HG03060 (cell line): ENCODE measurements at regions not wholly inside any gene's neighbourhood (a gene's known extent, or its start where the extent isn't known, plus 50 kb on each side); places are given as distances from the start of the nearest gene placed in this dataset.
A peak's percentile ranks its signal among the peaks of the same experiment; 100 is the strongest.

Experiments
- ATAC-seq: cut with Tn5 transposase; IDR thresholded peaks from one replicate; pipeline ENCODE4 v1.9.1; 2021; ENCODE audit warnings: low read depth, moderate number of reproducible peaks; ENCODE audit not compliant: unreplicated experiment

DNA sequence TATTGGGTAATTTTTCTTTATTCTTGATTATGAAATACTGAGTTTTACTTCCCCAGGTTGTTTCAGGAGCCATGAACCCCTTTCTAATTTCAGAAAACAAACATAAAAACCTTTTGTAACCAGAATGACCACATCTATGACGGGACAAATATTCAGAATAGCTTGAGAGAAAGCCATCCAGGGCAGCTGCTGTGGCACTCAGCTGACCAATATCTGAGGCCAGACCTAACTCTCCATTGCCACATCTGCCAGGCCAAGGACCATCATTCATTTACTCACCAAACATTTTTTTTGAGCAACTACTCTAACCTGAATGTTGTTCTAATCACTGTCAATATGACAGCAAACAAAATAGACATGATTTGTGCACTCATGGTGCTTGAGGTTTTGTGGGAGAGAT, 608.3 kb upstream of the PKN2 start:
- no peak for ATAC-seq

DNA sequence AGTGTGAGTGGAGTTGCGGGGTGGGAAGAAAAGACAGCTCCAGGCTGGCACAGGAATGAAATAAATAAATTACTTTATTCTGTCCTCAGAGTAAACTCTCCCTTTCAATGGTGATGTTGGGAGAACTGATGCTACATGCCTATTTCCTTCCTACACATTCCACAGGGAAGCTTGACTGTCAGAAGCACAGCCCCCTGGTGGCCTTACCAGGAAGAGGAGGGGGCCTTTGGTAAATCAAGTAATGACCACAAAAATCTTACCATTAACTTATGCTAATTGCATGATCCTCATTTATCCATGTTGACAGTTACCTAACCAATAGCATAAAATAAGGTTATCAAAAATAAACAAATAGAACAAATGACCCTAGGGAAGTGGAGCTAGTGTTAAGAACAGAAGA, 605.0 kb upstream of the PKN2 start:
- ATAC-seq = no peak

DNA sequence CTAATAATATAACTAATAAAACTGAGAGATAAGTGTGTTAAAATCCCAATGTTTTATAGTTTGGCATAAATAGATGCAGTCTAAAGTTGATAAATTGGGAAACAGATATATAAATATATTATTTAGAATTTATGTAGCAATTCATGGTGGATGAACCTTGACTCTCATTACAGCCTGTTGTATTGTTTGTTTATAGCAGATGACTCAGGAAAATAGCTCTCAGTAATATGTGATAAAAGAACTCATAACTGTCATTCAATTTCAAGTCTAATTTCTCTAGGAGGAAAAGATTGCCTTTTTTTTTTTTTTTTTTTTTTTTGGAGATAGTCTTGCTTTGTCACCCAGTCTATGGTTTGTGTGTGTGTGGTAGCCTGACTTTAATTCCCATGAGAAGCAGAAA, 603.2 kb upstream of the PKN2 start:
- ATAC-seq = no peak

DNA sequence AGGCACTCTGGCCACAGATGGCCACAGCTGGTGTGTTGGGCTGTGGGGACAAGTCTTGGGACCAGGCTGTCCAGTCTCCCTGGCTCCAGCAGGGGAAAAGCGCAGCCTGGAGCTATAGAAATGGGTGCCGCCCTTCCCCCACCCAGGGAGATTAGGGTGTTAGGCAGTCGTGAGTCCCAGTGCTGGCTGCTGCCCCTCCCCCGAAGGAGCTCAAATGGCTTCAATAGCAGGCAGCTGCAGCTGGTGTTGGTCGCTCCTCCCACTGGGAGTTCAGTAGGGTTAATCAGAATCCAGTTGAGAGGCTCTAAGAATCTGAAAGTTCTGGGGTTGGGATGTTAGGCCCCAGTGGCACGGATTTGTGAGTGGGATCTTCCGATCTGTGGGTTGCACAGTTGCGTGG, 595.6 kb upstream of the PKN2 start:
- ATAC-seq = no peak

DNA sequence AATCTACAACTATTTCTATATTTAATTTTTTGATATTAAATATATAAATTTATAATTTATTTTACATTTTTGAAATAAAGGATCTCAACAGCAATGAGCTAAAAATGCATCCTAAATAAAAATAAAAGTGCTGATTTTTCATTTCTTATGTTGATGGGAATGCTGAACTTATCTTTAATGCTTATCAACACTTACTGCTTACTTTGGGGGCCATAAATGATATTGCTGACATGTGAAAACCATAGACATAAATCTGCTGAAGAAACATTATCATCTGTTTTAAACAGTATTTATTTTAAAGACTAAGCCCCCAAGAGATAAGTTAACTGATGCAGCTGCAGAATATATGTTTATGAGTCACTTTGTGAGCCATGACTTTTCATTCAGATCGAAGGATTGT, 594.1 kb upstream of the PKN2 start:
- ATAC-seq = no peak

DNA sequence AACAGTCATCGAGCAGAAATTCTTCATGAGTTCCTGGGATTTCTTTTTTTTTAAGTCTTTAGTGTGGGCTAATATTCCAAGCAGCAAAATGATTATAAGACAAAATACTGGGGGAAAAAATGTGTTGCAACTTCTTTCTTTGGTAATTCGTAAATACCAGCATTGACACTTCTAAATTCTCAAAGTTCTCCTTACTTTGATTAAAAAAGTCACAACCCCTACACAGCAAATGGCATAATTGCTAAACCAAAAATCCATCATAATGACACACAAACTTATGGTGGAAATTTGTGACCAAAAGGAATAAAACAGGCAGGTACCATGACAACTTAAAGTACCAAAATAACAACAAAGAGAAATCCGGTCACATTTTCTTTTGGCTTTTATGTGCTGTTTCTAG, 585.2 kb upstream of the PKN2 start:
- ATAC-seq = no peak

DNA sequence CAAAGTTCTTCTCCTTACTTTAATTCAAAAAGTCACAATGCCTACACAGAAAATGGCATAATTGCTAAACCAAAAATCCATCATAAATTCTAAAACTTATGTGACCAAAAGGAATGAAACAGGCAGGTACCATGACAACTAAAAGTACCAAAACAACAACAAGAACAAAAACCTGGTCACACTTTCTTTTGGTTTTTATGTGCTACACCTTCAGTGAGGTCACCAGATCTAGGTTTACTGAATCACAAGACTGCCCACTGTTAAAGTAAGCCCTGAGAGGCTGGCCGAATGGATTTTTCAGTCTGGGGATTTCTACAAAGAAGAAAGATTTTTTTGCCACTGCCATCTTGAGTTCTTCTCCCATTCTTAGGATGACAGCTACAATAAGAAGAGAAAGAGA, 583.0 kb upstream of the PKN2 start:
- ATAC-seq = no peak

DNA sequence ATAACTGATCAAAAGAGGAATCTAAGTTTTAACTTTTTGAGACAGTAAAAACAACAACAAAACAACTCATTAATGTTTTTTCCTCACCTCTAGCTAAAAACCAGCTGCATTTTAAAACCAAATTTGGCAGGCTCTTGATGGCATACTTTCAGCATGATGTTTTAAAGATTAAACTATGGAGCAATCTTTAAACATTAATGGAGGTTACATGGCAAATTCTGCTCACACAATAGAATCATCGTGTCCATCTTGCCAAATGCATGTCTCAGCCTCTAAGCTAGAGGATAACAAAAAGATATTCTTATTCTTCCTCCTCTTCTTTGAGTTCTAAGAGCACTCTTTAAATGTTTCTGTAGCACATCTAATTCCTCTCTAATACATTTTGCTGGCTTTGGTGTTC, 579.8 kb upstream of the PKN2 start:
- ATAC-seq = no peak

DNA sequence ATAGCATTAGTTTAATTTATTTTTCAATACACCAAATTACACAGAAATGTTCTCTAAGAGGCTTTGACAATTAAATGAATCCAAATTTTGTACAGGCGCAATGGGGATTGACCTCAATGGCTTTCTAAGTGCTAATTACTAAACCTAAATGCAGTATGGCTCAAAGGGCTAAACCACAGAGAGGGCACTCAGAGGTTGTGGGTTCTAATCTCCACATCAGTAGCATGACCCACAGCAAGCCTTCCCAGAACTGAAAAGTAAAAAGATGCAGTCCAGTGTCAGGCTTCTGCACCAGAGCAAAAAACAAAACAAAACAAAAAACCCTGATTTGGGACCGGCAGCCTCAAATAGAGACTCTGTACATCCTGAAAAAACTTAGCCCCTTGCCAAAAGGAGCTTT, 579.2 kb upstream of the PKN2 start:
- ATAC-seq = no peak

DNA sequence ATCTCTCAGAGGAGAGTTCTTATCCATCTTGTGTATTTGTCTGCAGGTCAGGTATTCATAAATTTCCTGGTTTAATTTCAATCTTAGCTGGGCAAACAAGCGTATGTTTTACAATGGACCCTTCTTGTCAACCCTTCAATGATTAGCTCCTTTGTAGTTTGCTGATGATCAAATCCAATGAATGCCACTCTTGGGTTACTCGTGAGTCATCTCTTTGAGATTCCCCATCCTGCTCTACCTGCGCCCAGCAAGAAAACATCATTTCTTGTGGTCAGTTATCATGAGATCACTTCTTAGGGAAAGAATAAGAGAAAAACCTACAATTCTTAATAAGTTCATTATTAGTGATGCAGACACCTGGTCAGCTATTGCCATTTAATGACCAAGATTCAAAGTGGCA, 572.3 kb upstream of the PKN2 start:
- no peak for ATAC-seq

DNA sequence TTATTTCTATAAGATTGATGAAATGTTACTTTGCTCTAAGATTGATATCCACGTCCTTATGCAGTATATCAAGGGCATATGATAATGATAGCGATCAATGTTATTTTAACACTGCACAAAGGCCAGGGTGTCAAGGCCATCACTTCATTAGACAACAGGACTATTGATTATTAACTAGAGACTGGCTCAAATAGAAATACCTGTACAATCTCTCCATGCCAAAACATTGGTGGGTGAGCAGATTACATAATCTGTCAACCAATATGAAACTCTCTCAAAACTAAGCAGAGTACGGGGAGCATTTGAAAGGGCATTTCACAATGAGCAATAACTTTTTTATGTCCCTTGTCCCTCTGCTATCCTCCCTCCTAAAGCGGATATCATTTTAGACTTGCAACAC, 566.5 kb upstream of the PKN2 start:
- ATAC-seq = no peak

DNA sequence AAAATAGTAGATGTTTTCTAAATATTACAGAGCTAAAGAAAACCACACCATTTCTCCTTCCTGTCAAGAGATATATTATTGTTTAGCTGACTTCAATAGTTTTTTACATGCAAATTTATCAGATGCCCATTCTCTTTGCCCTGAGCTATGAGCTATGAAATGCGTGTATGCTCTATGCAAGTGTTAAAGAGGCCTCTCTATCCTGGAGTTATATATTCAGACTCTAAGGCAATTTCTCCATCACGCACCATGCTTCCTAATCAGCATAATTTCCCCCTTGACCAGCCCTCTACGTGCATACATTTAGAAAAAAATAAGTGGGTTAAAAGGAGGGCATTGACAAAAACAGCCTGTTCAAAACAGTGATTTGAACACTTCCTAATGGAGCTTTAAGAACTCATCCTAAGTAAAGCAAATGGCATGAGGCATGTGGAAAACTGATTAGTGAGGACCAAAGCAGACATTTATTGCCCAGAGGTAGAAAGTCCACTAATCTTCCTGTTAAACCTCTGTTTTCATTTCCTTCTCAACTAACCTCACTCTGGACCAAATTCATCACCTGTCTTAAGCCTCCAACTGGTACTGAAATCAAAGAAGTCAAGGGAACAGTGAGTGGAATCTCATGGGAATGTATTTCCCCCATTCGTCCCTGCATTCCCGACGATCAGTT, 565.8 kb upstream of the PKN2 start:
- ATAC-seq = no peak

DNA sequence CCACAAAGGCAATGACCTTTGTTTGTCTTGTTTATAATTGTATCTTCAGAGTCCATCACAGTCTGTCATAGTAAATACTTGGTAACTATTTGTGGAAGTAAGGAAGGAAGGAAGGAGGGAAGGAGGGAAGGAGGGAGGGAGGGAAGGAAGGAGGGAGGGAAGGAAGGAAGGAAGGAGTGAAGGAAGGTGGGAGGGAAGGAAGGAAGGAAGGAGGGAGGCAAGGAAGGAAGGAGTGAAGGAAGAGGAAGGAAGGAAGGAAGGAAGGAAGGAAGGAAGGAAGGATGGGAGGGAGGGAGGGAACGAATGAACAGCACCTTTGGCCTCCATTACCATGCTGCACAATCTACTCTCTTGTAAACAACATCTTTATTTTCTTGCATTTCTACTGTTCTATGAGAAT, 559.5 kb upstream of the PKN2 start:
- no peak for ATAC-seq

DNA sequence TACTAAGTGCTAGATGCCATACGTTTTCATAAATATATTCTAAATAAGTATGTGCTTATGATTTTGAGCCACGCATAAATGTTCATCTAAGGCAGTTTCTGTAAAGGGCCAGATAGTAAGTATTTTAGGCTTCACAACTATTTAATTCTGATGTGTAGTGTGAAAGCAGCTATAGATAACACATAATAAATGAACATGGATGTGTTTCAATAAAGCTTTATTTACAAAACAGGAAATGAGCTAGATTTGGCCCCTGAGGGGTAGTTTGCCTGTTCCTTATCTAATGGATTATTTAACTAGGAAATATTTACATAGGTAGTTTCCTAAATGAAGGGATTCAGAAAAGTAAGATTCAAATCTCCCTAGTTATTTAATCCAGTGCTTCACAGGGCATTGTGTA, 557.6 kb upstream of the PKN2 start:
- no peak for ATAC-seq

DNA sequence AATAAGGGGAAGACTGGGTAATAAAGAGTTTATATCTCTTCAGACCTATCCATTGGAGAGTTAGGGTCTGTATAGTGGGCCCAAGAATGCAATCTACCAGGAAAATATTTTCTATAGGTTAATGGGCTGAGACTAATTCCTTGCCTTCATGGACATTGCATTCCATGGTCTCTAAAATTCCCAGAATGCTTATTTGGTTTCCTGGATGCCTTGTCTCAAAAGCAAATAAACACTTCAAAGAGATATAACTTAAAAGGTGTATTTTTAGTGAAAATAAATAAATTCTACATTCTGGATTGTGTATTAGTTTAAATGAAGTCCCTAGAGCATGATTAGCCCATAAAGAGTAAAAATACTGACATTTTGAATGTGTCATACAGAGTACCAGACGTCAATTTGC, 550.1 kb upstream of the PKN2 start:
- no peak for ATAC-seq

DNA sequence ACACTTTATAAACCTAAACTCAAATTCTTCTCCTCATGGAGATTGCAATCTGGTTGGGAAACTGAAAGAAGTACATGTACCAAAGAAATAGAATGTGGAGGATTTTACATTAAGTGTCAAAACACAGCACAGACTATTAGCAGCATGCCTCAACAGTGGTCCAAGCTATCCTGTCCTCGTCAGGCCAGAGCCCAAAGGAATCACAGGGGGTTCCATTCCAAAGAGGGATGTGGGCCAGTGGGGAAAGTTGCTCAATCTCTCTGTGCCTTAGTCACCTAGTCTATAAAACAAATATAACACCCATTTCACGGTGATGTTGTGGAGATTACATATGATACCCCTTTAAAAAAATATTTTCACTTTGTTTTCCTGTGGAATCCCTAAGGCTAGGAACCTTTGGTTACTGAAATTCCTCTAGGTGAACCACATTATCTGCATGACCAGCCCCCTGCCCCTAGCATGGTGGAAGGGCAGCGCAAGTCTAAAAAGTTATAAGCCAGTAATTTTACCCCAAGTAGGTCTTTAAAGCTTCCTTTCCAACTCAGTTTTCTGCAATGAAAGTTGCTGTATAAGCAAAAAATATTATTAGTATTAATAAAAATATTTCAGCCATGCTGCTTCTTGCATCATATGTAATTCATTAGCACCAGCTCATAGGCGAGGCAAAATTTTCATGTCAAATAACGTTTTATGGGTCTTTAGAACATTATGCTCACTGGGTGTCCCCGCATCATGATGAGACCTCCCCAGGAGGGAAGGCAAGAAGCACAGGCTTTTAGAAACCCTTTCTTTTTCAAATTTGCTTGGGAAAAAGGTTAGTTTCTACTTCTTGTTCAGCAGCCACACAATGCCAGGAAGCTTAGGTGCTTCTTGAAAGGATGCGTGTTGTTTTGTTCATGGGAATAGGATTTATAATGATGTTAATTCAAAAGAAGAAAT, 548.8 kb upstream of the PKN2 start:
- no peak for ATAC-seq

DNA sequence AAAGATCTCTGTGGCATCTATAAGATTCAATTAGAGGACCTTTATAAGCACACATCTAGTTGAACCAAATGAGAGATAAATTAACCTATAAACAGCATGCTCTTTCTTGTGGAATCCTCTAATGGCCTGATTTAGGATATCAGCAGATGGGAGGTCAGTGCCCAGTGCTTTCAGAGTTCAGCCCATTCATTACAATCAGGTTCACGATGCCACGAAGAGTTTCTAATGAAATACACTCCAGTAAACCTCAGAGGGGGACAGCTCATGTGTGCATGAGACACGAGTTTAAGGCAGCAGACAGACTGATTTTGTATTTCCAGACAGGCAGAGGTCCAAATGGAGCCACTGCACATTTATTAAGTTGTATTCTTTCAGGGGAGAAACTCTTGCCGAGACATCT, 544.4 kb upstream of the PKN2 start:
- no peak for ATAC-seq

DNA sequence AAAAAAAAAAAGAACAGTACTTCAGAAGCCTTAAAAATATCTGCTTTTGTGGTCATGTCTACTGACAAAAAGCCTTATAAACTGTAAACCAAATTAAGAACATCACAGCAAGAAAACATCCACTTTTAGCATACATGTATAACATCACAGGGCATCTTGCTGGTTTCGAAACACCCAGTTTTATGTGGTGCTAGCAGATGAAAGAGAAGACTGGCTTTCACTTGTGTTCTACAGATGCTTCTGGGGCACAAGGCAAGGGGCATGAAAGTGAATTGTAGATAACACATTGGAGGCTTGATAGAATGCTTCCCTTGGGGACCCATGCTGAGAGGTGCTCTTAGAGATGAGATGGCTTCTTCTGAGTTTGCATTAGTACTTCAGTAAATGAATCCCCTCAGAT, 543.7 kb upstream of the PKN2 start:
- ATAC-seq = no peak

DNA sequence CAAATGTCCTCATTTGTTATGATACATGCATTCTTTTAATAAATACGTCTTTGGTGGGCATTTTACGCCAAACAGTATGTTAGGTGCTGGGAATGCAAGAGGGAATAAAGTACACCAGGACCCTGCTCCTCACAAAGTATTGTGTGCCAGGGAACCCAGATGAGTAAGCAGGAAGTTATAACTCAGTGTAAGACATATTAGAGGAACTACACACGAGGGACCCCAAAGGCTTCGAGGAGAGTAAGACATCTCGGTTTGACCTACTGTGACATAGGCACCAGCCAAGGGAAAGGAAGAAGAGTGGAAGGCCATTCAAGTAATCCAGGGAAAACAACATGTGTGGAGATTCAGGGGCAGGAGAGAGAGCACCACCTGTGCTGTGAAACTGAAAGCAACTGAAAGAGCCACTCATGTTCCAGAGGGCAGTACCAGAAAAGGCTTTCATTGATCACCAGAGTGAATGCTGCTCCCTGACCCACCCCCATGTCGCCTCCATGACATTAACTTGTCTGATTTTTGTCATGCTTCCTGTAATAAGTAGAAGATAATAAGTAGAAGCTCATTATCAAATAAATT, 542.5 kb upstream of the PKN2 start:
- ATAC-seq = no peak

DNA sequence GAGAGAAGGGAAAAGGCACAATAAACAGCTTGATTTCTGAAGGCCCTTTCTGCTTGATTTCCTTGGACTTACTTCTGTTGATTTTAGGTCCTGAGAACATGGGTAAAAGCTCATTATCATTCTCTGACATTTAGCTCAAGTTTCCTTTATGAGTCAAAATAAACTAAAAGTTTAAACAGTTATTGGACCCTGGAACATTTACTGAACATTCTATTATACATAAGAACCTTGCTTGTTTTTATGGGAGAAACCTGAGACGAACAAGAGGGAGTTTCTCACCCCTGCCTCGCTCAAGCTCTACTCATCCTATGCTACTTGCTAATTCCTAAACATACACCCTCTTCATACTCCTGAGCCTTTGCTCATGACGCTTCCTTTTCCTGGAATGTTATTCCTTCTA, 538.3 kb upstream of the PKN2 start:
- ATAC-seq = no peak

DNA sequence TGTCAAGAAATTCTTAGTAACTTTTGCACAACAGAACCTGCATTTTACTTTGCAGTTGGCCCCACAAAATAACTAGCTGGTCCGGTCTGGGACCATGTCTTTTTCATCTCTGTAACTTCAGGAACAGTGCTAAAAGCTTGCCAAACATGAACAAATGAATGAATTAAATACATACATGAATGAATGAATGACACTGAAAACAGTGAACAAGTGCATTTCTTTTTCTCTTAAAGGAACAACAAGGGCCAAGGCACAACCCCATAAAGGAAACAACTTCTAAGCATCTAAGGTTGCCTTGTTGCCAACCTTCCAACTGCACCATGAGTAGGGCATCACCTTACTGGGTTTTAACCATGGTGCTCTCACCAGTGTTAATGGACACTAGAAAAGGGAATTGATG, 534.4 kb upstream of the PKN2 start:
- no peak for ATAC-seq

DNA sequence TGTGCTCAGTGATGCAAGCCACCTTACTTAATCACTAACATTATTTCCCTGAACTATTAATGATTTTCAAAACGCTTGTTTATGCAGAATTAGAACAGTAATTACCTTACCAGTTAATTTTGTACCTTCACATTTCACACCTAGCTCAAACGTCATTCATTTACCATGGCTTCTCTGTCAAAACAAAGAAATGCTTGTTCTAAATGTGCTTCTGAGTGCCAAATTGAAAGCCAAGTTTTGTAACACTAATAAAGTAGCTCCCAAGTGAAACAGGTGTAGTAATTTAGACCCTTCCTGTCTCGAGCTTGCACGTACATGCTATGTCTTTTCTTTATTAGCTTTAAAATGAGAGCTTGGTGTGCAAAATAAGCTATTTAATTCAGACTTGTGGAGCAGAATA, 533.7 kb upstream of the PKN2 start:
- peak; percentile 48 for ATAC-seq
